ENCODE measurements at regions not wholly inside any gene's neighbourhood (a gene's known extent, or its start where the extent isn't known, plus 50 kb on each side); places are given as distances from the start of the nearest gene placed in this dataset.

DNA sequence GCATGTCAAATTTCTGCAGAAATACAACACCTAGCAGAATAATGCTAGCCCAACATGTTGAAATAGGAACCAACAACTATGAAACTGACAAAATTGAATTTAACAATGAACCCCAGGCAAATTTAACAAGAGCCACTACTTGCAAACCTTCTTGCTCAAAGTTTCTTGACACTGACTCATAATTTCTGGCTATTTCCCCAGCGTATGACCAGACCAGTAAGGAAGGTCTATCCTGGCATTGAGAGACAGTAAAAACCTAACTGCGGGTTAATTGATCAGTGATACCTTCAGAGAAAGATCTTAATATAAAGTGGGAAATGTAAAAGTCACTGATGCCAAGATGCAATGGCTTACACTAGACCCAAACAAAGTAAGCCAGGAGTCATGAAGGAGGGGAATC is 510.1 kb downstream of the ARL4A start (continued):
- TF ChIP-seq BRCA1 (IDR thresholded peaks at IDR 0.05; ENCODE audit: low read depth, low read length), result no peak

DNA sequence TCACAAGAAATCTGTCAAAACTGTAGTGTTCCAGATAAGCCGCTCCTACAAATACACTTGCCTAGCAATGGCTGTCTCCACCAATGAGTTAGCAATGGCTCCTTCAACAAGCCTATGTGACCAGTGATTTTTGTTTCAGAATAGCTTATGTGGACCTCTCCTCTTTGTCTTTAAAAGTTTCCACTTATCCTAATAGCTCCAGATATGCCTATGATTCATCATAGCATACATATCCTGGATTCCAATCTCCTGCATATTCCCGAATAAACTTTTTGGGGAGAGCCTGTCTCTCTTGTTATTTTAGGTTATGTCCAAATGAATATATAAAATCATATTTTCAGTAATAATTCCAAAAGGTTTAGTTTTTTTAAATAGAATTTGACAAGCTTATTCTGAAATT is 510.6 kb downstream of the ARL4A start:
- Histone ChIP-seq H3K4me2 (ENCODE audit: control insufficient read depth, insufficient read depth) (no peak overlapping the region), H3K27ac (ENCODE audit: control insufficient read depth, insufficient read depth) (no peak overlapping the region), H3K36me3 (ENCODE audit: control insufficient read depth in 2 of 2, insufficient read depth in 2 of 2, low read length in 1 of 2) (no peaks in the 10 kb centered on the region), H3K27me3 (replicated peaks in 1 of 2; ENCODE audit: control insufficient read depth in 2 of 2, insufficient read depth in 2 of 2, low read length in 1 of 2) (no peaks in the 10 kb centered on the region), H3K9me3 (replicated peaks; ENCODE audit: control insufficient read depth, insufficient read depth, low read length) (no peaks in the 10 kb centered on the region), H3K4me3 (no peak overlapping the region), H2AFZ (ENCODE audit: control insufficient read depth, low read depth, low read length) (no peak overlapping the region), H3K79me2 (ENCODE audit: control insufficient read depth, insufficient read depth, low read length) (no peaks in the 10 kb centered on the region), H3K9ac (ENCODE audit: control insufficient read depth, insufficient read depth, low read length) (no peak overlapping the region), H4K20me1 (ENCODE audit: control insufficient read depth, insufficient read depth) (no peaks in the 10 kb centered on the region), H3K4me1 (ENCODE audit: control insufficient read depth, insufficient read depth, low read length) (no peaks in the 10 kb centered on the region)
- CTCF ChIA-PET, result no interaction called here
- intact Hi-C loops (cut with micrococcal nuclease; ENCODE audit: unreplicated experiment) (no loop called here), in situ Hi-C loops (cut with MboI) (no loop called here)
- SMC1A ChIA-PET (ENCODE audit: uncharacterized antibody, unreplicated experiment), result interaction anchor here (1.2 kb wide), 1 partner anchor 43 kb away, joined by 3 read pairs; no protein-coding TSS in a partner anchor
- DNase-seq (ENCODE audit: low read depth, low spot score) (no peak), ATAC-seq (no peak), FAIRE-seq (no peak)
- TF ChIP-seq ZNF207 (IDR thresholded peaks at IDR 0.05; ENCODE audit: borderline replicate concordance), result no peak
- TF ChIP-seq SMARCA5 (IDR thresholded peaks at IDR 0.05), result no peak
- TF ChIP-seq POU2F2 (IDR thresholded peaks at IDR 0.05; ENCODE audit: borderline replicate concordance, low read depth, low read length), result no peak
- TF ChIP-seq, protein P1, sequence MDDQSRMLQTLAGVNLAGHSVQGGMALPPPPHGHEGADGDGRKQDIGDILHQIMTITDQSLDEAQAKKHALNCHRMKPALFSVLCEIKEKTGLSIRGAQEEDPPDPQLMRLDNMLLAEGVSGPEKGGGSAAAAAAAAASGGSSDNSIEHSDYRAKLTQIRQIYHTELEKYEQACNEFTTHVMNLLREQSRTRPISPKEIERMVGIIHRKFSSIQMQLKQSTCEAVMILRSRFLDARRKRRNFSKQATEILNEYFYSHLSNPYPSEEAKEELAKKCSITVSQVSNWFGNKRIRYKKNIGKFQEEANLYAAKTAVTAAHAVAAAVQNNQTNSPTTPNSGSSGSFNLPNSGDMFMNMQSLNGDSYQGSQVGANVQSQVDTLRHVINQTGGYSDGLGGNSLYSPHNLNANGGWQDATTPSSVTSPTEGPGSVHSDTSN (IDR thresholded peaks at IDR 0.05; ENCODE audit: insufficient replicate concordance, low read depth, low read length), result no peak
- TF ChIP-seq SP1 (IDR thresholded peaks at IDR 0.05; ENCODE audit: low read depth, low read length), result no peak
- TF ChIP-seq MTA2 (IDR thresholded peaks at IDR 0.05; ENCODE audit: low read depth), result no peak
- TF ChIP-seq NR2F1 (conservative IDR thresholded peaks at IDR 0.05), result no peak
- TF ChIP-seq TBL1XR1 (IDR thresholded peaks at IDR 0.05; ENCODE audit: low read depth, low read length), result no peak
- no peak for TF ChIP-seq IKZF2 (IDR thresholded peaks at IDR 0.05)
- no peak for TF ChIP-seq TCF12 (IDR thresholded peaks at IDR 0.05; ENCODE audit: low read depth, low read length)
- no peak for TF ChIP-seq FOXK2 (IDR thresholded peaks at IDR 0.05)
- 25% methylated on average over 2 of the region's 2 CpGs for WGBS (ENCODE audit: insufficient coverage, insufficient replicate concordance, low lambda C conversion rate, missing lambda C conversion rate)
- POLR2A ChIA-PET, result no interaction called here
- RAD21 ChIA-PET (ENCODE audit: unreplicated experiment), result no interaction called here
- no TSS peak for BruUV-seq (replicated peaks)

All from GM12878 (cell line).